ENCODE measurements at regions not wholly inside any gene's neighbourhood (a gene's known extent, or its start where the extent isn't known, plus 50 kb on each side); places are given as distances from the start of the nearest gene placed in this dataset.

GRCh38 chr5:164893071-164893470 is 1387.7 kb downstream of the MAT2B start (continued):
- TF ChIP-seq PREB (CRISPR knock-in tag; IDR thresholded peaks at IDR 0.05; ENCODE audit: borderline replicate concordance), result no peak

GRCh38 chr5:164898705-164899104 is 1393.3 kb downstream of the MAT2B start:
- no peaks in the 10 kb centered on the region for H3K4me1 Mint-ChIP-seq

More at GRCh38 chr5:164898705-164899104, 1393.3 kb downstream of the MAT2B start:
- TF ChIP-seq FOXJ3 (CRISPR knock-in tag; IDR thresholded peaks at IDR 0.05; ENCODE audit: borderline replicate concordance), result no peak
- no peak for TF ChIP-seq SMAD4 (CRISPR knock-in tag; IDR thresholded peaks at IDR 0.05)
- no peak for TF ChIP-seq MYBL2 (CRISPR knock-in tag; IDR thresholded peaks at IDR 0.05)
- TF ChIP-seq ARID4B (CRISPR knock-in tag; IDR thresholded peaks at IDR 0.05; ENCODE audit: borderline replicate concordance), result no peak
- TF ChIP-seq AFF4 (CRISPR knock-in tag; IDR thresholded peaks at IDR 0.05; ENCODE audit: borderline replicate concordance), result no peak
- TF ChIP-seq TP53 (CRISPR knock-in tag; IDR thresholded peaks at IDR 0.05), result no peak
- TF ChIP-seq ZMAT4 (CRISPR knock-in tag; IDR thresholded peaks at IDR 0.05), result no peak
- no peak for TF ChIP-seq ERG (CRISPR knock-in tag; IDR thresholded peaks at IDR 0.05)
- no peak for TF ChIP-seq ZNF317 (CRISPR knock-in tag; IDR thresholded peaks at IDR 0.05; ENCODE audit: borderline replicate concordance, low read depth)
- TF ChIP-seq ZNF423 (CRISPR knock-in tag; IDR thresholded peaks at IDR 0.05), result no peak
- no peak for TF ChIP-seq EMX1 (CRISPR knock-in tag; IDR thresholded peaks at IDR 0.05)
- H3K4me3 Mint-ChIP-seq, result no peak overlapping the region
- no peak for DNase-seq (ENCODE audit: low spot score)
- H3K9me3 Mint-ChIP-seq, result peaks cover 22% of the 10 kb centered on the region
- CTCF ChIA-PET, result no interaction called here
- H3K27me3 Mint-ChIP-seq (ENCODE audit: low read depth), result no peaks in the 10 kb centered on the region
- H3K36me3 Mint-ChIP-seq, result peaks cover 11% of the 10 kb centered on the region
- POLR2A ChIA-PET, result no interaction called here
- no peak for ATAC-seq
- H3K27ac Mint-ChIP-seq, result no peak overlapping the region
